ENCODE measurements at regions not wholly inside any gene's neighbourhood (a gene's known extent, or its start where the extent isn't known, plus 50 kb on each side); places are given as distances from the start of the nearest gene placed in this dataset.

DNA sequence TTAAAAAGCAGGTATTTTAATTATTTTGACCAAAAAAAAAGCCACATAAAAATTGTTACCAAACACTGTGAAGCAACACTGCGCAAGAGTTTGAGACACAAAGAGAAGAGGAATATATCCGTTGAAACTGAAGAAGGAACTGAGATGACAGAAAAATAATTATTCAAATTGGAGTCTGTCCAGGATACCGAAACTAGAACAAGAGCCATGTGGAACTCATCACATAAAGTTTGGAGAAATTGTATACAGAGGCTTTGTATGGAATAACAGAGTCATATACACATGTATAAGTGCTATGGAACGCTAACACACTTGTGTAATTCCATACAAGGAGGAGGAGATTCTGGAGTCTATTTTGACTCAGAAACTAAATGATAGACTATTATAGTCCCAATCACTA lies 675.1 kb upstream of the ADGRL2 start:
- in situ Hi-C loops (cut with HindIII; ENCODE audit: extremely low pct_ligation_motif_present, low pct_unique_long_range_greater_than_20kb): no loop called here
- Histone ChIP-seq H3K4me1 (ENCODE audit: insufficient read depth, low read length) (no peaks in the 10 kb centered on the region), H4K20me1 (ENCODE audit: insufficient read depth, low read length) (no peaks in the 10 kb centered on the region), H3K4me2 (ENCODE audit: low read depth, low read length) (no peak overlapping the region), H3K27me3 (ENCODE audit: control insufficient read depth in 1 of 2, insufficient read depth in 2 of 2, low read length in 2 of 2) (no peaks in the 10 kb centered on the region), H3K9me3 (ENCODE audit: low read length) (peaks cover 57% of the 10 kb centered on the region), H3K27ac (ENCODE audit: extremely low read length, insufficient read depth, low read length) (no peak overlapping the region), H2AFZ (ENCODE audit: low read length) (no peak overlapping the region), H3K4me3 (replicated peaks in 1 of 3; ENCODE audit: insufficient read depth in 1 of 3, low read depth in 2 of 3, low read length in 3 of 3) (no peak overlapping the region), H3K79me2 (ENCODE audit: insufficient read depth, low read length) (no peaks in the 10 kb centered on the region), H3K36me3 (replicated peaks in 1 of 2; ENCODE audit: control insufficient read depth in 1 of 2, insufficient read depth in 2 of 2, low read length in 2 of 2) (no peaks in the 10 kb centered on the region), H3K9ac (ENCODE audit: insufficient read depth, low read depth, low read length) (no peak overlapping the region)
- BruUV-seq (replicated peaks): no TSS peak
- POLR2A ChIA-PET: no interaction called here
- no peak for FAIRE-seq
- no peak for ATAC-seq
- TF ChIP-seq ZNF253 (CRISPR knock-in tag; IDR thresholded peaks at IDR 0.05; ENCODE audit: borderline replicate concordance) (no peak), ZNF737 (CRISPR knock-in tag; IDR thresholded peaks at IDR 0.05; ENCODE audit: borderline replicate concordance) (no peak), ZBTB1 (CRISPR knock-in tag; IDR thresholded peaks at IDR 0.05; ENCODE audit: borderline replicate concordance) (no peak), NRL (CRISPR knock-in tag; IDR thresholded peaks at IDR 0.05; ENCODE audit: borderline replicate concordance) (no peak), ZNF839 (CRISPR knock-in tag; IDR thresholded peaks at IDR 0.05; ENCODE audit: borderline replicate concordance) (no peak), U2AF1 (optimal IDR thresholded peaks at IDR 0.05; ENCODE audit: low read depth, low read length) (no peak), CHD4 (IDR thresholded peaks at IDR 0.05; ENCODE audit: borderline replicate concordance, low read length) (no peak), SMAD1 (CRISPR knock-in tag; IDR thresholded peaks at IDR 0.05; ENCODE audit: borderline replicate concordance, low read depth) (no peak), SIN3B (IDR thresholded peaks at IDR 0.05; ENCODE audit: low read length) (no peak), ARNTL (CRISPR knock-in tag; IDR thresholded peaks at IDR 0.05) (no peak), ZNF598 (CRISPR knock-in tag; IDR thresholded peaks at IDR 0.05; ENCODE audit: borderline replicate concordance) (no peak), WIZ (CRISPR knock-in tag; IDR thresholded peaks at IDR 0.05) (no peak), HDAC6 (IDR thresholded peaks at IDR 0.05; ENCODE audit: low read depth, low read length) (no peak)
- TF ChIP-seq, protein P1, sequence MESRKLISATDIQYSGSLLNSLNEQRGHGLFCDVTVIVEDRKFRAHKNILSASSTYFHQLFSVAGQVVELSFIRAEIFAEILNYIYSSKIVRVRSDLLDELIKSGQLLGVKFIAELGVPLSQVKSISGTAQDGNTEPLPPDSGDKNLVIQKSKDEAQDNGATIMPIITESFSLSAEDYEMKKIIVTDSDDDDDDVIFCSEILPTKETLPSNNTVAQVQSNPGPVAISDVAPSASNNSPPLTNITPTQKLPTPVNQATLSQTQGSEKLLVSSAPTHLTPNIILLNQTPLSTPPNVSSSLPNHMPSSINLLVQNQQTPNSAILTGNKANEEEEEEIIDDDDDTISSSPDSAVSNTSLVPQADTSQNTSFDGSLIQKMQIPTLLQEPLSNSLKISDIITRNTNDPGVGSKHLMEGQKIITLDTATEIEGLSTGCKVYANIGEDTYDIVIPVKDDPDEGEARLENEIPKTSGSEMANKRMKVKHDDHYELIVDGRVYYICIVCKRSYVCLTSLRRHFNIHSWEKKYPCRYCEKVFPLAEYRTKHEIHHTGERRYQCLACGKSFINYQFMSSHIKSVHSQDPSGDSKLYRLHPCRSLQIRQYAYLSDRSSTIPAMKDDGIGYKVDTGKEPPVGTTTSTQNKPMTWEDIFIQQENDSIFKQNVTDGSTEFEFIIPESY (CRISPR knock-in tag; IDR thresholded peaks at IDR 0.05): no peak
- TF ChIP-seq, protein P2, sequence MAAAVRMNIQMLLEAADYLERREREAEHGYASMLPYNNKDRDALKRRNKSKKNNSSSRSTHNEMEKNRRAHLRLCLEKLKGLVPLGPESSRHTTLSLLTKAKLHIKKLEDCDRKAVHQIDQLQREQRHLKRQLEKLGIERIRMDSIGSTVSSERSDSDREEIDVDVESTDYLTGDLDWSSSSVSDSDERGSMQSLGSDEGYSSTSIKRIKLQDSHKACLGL (CRISPR knock-in tag; IDR thresholded peaks at IDR 0.05): no peak
- TF ChIP-seq, protein P3, sequence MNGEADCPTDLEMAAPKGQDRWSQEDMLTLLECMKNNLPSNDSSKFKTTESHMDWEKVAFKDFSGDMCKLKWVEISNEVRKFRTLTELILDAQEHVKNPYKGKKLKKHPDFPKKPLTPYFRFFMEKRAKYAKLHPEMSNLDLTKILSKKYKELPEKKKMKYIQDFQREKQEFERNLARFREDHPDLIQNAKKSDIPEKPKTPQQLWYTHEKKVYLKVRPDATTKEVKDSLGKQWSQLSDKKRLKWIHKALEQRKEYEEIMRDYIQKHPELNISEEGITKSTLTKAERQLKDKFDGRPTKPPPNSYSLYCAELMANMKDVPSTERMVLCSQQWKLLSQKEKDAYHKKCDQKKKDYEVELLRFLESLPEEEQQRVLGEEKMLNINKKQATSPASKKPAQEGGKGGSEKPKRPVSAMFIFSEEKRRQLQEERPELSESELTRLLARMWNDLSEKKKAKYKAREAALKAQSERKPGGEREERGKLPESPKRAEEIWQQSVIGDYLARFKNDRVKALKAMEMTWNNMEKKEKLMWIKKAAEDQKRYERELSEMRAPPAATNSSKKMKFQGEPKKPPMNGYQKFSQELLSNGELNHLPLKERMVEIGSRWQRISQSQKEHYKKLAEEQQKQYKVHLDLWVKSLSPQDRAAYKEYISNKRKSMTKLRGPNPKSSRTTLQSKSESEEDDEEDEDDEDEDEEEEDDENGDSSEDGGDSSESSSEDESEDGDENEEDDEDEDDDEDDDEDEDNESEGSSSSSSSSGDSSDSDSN (CRISPR knock-in tag; IDR thresholded peaks at IDR 0.05): no peak
- TF ChIP-seq, protein P4, sequence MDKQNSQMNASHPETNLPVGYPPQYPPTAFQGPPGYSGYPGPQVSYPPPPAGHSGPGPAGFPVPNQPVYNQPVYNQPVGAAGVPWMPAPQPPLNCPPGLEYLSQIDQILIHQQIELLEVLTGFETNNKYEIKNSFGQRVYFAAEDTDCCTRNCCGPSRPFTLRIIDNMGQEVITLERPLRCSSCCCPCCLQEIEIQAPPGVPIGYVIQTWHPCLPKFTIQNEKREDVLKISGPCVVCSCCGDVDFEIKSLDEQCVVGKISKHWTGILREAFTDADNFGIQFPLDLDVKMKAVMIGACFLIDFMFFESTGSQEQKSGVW (CRISPR knock-in tag; IDR thresholded peaks at IDR 0.05; ENCODE audit: borderline replicate concordance): no peak
- no peak for DNase-seq (ENCODE audit: low spot score)
- intact Hi-C loops (cut with micrococcal nuclease; ENCODE audit: unreplicated experiment): no loop called here
- CTCF ChIA-PET (ENCODE audit: low intra/inter-chr PET ratio, low total read pairs): no interaction called here
- whole genome bisulfite sequencing (ENCODE audit: low lambda C conversion rate): 22% methylated on average over 4 of the region's 4 CpGs

Data from HepG2 (cell line).